ENCODE measurements at regions not wholly inside any gene's neighbourhood (a gene's known extent, or its start where the extent isn't known, plus 50 kb on each side); places are given as distances from the start of the nearest gene placed in this dataset.

DNA sequence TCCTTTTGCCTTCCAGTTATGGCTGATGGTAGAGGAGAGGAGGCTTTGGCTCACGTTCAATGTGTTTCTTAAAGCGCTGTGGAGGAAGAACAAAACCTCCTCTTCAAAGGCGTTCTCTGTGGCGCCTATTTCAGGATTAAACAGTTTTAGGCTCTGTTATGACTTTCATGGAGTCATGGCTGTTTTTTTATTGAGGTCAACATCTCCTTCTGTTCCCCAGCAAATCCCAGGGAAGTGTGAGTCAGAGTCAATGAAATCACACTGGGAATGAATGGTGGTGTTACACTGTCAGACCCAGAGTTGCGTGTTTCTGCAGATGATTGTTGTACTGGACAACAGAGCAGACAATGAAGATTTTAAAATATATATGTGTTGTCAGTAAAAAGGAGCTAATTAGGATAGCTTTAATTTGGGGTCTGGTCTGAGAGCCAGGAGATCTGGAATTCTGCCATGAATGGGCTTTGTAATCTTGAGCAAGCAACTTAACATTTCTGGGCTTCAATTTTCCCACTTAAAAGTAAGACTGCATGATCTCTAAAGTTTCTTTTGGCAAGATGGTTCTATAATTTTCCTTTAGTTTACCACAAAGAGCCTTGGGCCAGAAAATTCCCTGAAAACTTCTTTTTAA, 240.7 kb downstream of the CSNK1G3 start:
- TF ChIP-seq GATA3 (IDR thresholded peaks at IDR 0.05; ENCODE audit: low read depth, low read length) (no peak), GATA2 (IDR thresholded peaks at IDR 0.05; ENCODE audit: low read depth, low read length) (no peak)

Data from SH-SY5Y (cell line).